H9 (cell line): ENCODE measurements at regions not wholly inside any gene's neighbourhood (a gene's known extent, or its start where the extent isn't known, plus 50 kb on each side); places are given as distances from the start of the nearest gene placed in this dataset.

Experiments used
- DNase-seq: peaks from one replicate; pipeline ENCODE4 v3.0.0-alpha.2; 2017
- H2AFZ ChIP-seq: one replicate; pipeline ENCODE4 v1.6.1; 2013; ENCODE audit warnings: mild to moderate bottlenecking, low read length, control low read depth, moderate library complexity
- H2AK5ac ChIP-seq: 2 replicates; pipeline ENCODE4 v1.6.1; 2013; ENCODE audit warnings: low read length, control low read depth, mixed read lengths; ENCODE audit not compliant: insufficient read length
- H2BK120ac ChIP-seq: one replicate; pipeline ENCODE4 v1.6.1; 2013; ENCODE audit warnings: low read depth, mild to moderate bottlenecking, low read length, control low read depth, inconsistent platforms; ENCODE audit not compliant: poor library complexity, severe bottlenecking
- H2BK12ac ChIP-seq: 2 replicates; pipeline ENCODE4 v1.6.1; 2013; ENCODE audit warnings: low read length, control low read depth, mixed read lengths, low read depth; ENCODE audit not compliant: insufficient read length
- H2BK15ac ChIP-seq: 2 replicates; pipeline ENCODE4 v1.6.1; 2013; ENCODE audit warnings: low read depth, low read length, control low read depth
- H2BK20ac ChIP-seq: one replicate; pipeline ENCODE4 v1.6.1; 2013; ENCODE audit warnings: low read depth, mild to moderate bottlenecking, low read length, control low read depth, inconsistent platforms; ENCODE audit not compliant: poor library complexity, severe bottlenecking
- H2BK5ac ChIP-seq: 2 replicates; pipeline ENCODE4 v1.6.1; 2013; ENCODE audit warnings: low read length, control low read depth, mixed read lengths; ENCODE audit not compliant: insufficient read length
- H3K14ac ChIP-seq: 2 replicates; pipeline ENCODE4 v1.6.1; 2013; ENCODE audit warnings: low read length, control low read depth; ENCODE audit not compliant: insufficient read depth
- H3K18ac ChIP-seq: 2 replicates; pipeline ENCODE4 v1.6.1; 2013; ENCODE audit warnings: low read depth, mild to moderate bottlenecking, mixed read lengths, low read length, control low read depth; ENCODE audit not compliant: insufficient read length
- H3K23ac ChIP-seq: 2 replicates; pipeline ENCODE4 v1.6.1; 2013; ENCODE audit warnings: low read length, control low read depth, mixed read lengths, low read depth; ENCODE audit not compliant: insufficient read length
- H3K23me2 ChIP-seq: 2 replicates; pipeline ENCODE4 v1.6.1; 2013; ENCODE audit warnings: low read depth, mild to moderate bottlenecking, mixed read lengths, low read length, control low read depth; ENCODE audit not compliant: insufficient read length, poor library complexity, severe bottlenecking
- H3K27ac ChIP-seq: 2 replicates; pipeline ENCODE4 v1.5.1; 2013; ENCODE audit warnings: low read length, control low read depth, mixed read lengths, low read depth; ENCODE audit not compliant: insufficient read length
- H3K27me3 ChIP-seq: 2 replicates; pipeline ENCODE4 v1.6.1; 2013; ENCODE audit warnings: low read length, control low read depth, inconsistent platforms; ENCODE audit not compliant: insufficient read depth
- H3K4ac ChIP-seq: 2 replicates; pipeline ENCODE4 v1.6.1; 2013; ENCODE audit warnings: low read depth, mild to moderate bottlenecking, control low read depth, inconsistent platforms, low read length, moderate library complexity
- H3K4me1 ChIP-seq: 2 replicates; pipeline ENCODE4 v1.6.1; 2013; ENCODE audit warnings: low read length, control low read depth, inconsistent platforms; ENCODE audit not compliant: insufficient read depth
- H3K4me2 ChIP-seq: 2 replicates; pipeline ENCODE4 v1.6.1; 2013; ENCODE audit warnings: low read length, control low read depth, mixed read lengths; ENCODE audit not compliant: insufficient read length, insufficient read depth
- H3K56ac ChIP-seq: 2 replicates; pipeline ENCODE4 v1.6.1; 2013; ENCODE audit warnings: low read depth, mild to moderate bottlenecking, mixed read lengths, low read length, control low read depth; ENCODE audit not compliant: insufficient read length
- H3K79me1 ChIP-seq: 2 replicates; pipeline ENCODE4 v1.6.1; 2013; ENCODE audit warnings: low read depth, mild to moderate bottlenecking, moderate library complexity, low read length, control low read depth, inconsistent platforms; ENCODE audit not compliant: insufficient read depth, poor library complexity, severe bottlenecking
- H3K79me2 ChIP-seq: 2 replicates; pipeline ENCODE4 v1.6.1; 2013; ENCODE audit warnings: low read length, control low read depth, inconsistent platforms; ENCODE audit not compliant: insufficient read depth
- H3K9ac ChIP-seq: 2 replicates; pipeline ENCODE4 v1.6.1; 2013; ENCODE audit warnings: low read length, control low read depth, mixed read lengths; ENCODE audit not compliant: insufficient read length; ENCODE audit errors: extremely low read depth
- H3K9me3 ChIP-seq: one replicate; pipeline ENCODE4 v1.6.1; 2013; ENCODE audit warnings: low read depth, low read length, inconsistent platforms; ENCODE audit not compliant: control insufficient read depth
- H3T11ph ChIP-seq: one replicate; pipeline ENCODE4 v1.6.1; 2013; ENCODE audit warnings: mild to moderate bottlenecking, low read length, control low read depth, inconsistent platforms
- H4K20me1 ChIP-seq: one replicate; pipeline ENCODE4 v1.6.1; 2013; ENCODE audit not compliant: control insufficient read depth, insufficient read length, insufficient read depth
- H4K5ac ChIP-seq: 2 replicates; pipeline ENCODE4 v1.6.1; 2013; ENCODE audit warnings: low read depth, mild to moderate bottlenecking, mixed read lengths, low read length, control low read depth; ENCODE audit not compliant: insufficient read length
- H4K8ac ChIP-seq: replicated peaks from 2 replicates; pipeline ENCODE4 v1.6.1; 2013; ENCODE audit warnings: low read length, control low read depth, mixed read lengths, low read depth; ENCODE audit not compliant: insufficient read length
- H4K91ac ChIP-seq: 2 replicates; pipeline ENCODE4 v1.6.1; 2013; ENCODE audit warnings: low read depth, mild to moderate bottlenecking, moderate library complexity, mixed read lengths, low read length, control low read depth; ENCODE audit not compliant: insufficient read length
- H3K27ac Mint-ChIP-seq, 3 experiments: 2 replicates in 2 of 3; 3 replicates in 1 of 3; pipeline ENCODE4 v1.8.0; 2020 to 2021; ENCODE audit warnings: mixed read lengths in 3 of 3, mild to moderate bottlenecking in 1 of 3, moderate library complexity in 1 of 3
- H3K27me3 Mint-ChIP-seq: 2 replicates; pipeline ENCODE4 v1.8.0; 2021; ENCODE audit warnings: low read depth, mild to moderate bottlenecking, moderate library complexity, mixed read lengths
- H3K36me3 Mint-ChIP-seq, 3 experiments: 2 replicates in 2 of 3; 3 replicates in 1 of 3; pipeline ENCODE4 v1.8.0; 2020 to 2021; ENCODE audit warnings: low read depth in 3 of 3, mixed read lengths in 3 of 3; ENCODE audit not compliant: insufficient read depth in 1 of 3
- H3K4me1 Mint-ChIP-seq, 2 experiments: 2 replicates each; pipeline ENCODE4 v1.8.0; 2020; ENCODE audit warnings: mixed read lengths in 2 of 2
- H3K4me3 Mint-ChIP-seq, 2 experiments: 2 replicates in 1 of 2; 3 replicates in 1 of 2; pipeline ENCODE4 v1.8.0; 2020 to 2021; ENCODE audit warnings: mild to moderate bottlenecking in 2 of 2, mixed read lengths in 2 of 2, moderate library complexity in 1 of 2
- H3K9me3 Mint-ChIP-seq, 2 experiments: 2 replicates in 1 of 2; 3 replicates in 1 of 2; pipeline ENCODE4 v1.8.0; 2020; ENCODE audit warnings: mild to moderate bottlenecking in 2 of 2, mixed read lengths in 2 of 2, moderate library complexity in 1 of 2
- TF ChIP-seq, protein P1 (sequence below): fragments of 200-600 bp; sonication (generic); conservative IDR thresholded peaks from 3 replicates; pipeline ENCODE4 v1.8.0; 2021; ENCODE audit warnings: antibody characterized with exemption, mild to moderate bottlenecking

DNA sequence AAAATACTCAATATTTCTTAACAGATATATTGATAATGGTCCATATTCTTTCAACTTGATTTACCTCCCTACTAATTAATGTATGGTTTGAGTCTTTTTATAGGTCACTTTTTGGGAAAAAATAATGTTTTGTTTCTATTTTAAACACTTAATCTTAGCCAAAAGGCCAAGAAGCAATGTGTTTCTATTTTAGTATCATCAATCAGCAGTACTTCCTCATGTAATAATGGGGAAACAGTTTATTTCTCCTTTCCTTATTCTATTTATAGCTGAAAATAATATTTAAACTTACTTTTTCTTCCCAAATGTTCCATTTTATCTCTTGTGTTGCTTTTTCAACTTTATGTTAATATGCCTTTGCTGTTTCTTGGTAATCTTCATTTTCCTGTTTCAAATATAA lies 295.1 kb downstream of the ALDH8A1 start:
- Histone ChIP-seq H3K23ac (no peak overlapping the region), H4K8ac (no peak overlapping the region), H2BK15ac (no peak overlapping the region), H3K56ac (no peak overlapping the region), H3K4me1 (no peaks in the 10 kb centered on the region), H3K27me3 (no peaks in the 10 kb centered on the region), H4K20me1 (no peaks in the 10 kb centered on the region), H4K91ac (no peak overlapping the region), H2AFZ (no peak overlapping the region), H3K14ac (no peak overlapping the region), H4K5ac (no peak overlapping the region), H3K9ac (no peak overlapping the region), H3K18ac (no peak overlapping the region), H3K27ac (no peak overlapping the region), H2BK5ac (no peak overlapping the region), H2BK20ac (no peak overlapping the region), H3K79me1 (no peaks in the 10 kb centered on the region), H3K23me2 (no peaks in the 10 kb centered on the region), H2BK120ac (no peak overlapping the region), H3T11ph (no peak overlapping the region), H3K9me3 (no peaks in the 10 kb centered on the region), H2AK5ac (no peak overlapping the region), H3K4me2 (no peak overlapping the region), H3K4ac (no peak overlapping the region), H3K79me2 (no peaks in the 10 kb centered on the region), H2BK12ac (no peak overlapping the region)
- TF ChIP-seq, protein P1, sequence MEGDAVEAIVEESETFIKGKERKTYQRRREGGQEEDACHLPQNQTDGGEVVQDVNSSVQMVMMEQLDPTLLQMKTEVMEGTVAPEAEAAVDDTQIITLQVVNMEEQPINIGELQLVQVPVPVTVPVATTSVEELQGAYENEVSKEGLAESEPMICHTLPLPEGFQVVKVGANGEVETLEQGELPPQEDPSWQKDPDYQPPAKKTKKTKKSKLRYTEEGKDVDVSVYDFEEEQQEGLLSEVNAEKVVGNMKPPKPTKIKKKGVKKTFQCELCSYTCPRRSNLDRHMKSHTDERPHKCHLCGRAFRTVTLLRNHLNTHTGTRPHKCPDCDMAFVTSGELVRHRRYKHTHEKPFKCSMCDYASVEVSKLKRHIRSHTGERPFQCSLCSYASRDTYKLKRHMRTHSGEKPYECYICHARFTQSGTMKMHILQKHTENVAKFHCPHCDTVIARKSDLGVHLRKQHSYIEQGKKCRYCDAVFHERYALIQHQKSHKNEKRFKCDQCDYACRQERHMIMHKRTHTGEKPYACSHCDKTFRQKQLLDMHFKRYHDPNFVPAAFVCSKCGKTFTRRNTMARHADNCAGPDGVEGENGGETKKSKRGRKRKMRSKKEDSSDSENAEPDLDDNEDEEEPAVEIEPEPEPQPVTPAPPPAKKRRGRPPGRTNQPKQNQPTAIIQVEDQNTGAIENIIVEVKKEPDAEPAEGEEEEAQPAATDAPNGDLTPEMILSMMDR, result no peak
- H3K27ac Mint-ChIP-seq, result no peak overlapping the region
- H3K4me1 Mint-ChIP-seq, result peaks cover 4 to 5% of the 10 kb centered on the region in 2 experiments
- H3K36me3 Mint-ChIP-seq, result no peaks in the 10 kb centered on the region; a peak in 1 of 7 replicates
- H3K27me3 Mint-ChIP-seq, result no peaks in the 10 kb centered on the region
- H3K4me3 Mint-ChIP-seq, result no peak overlapping the region
- no peak for DNase-seq
- no peaks in the 10 kb centered on the region for H3K9me3 Mint-ChIP-seq
